ENCODE measurements at regions not wholly inside any gene's neighbourhood (a gene's known extent, or its start where the extent isn't known, plus 50 kb on each side); places are given as distances from the start of the nearest gene placed in this dataset.

DNA sequence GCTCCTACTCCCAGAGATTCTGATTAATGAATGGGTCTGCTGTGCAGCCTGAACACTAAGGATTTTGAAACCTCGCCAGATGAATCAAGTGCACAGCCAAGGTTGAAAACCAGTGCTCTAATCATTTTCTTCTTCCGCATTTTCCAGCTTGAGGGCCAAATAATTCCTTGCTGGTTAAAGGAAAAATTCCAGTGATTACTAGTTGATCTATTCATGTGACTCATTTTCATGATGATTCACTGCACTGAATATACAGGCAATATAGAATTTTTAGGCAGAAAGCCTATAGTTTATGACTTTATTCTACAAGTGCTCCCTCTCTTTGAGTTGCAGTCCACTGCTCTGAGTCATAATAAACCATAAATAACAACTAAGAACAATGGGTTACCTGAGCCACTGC, 80.6 kb upstream of the PROKR2 start:
- intact Hi-C loops (cut with micrococcal nuclease) = no loop called here
- H3K27me3 ChIP-seq (ENCODE audit: control insufficient read depth in 2 of 2, insufficient read depth in 2 of 2, low read length in 2 of 2) = no peaks in the 10 kb centered on the region

DNA sequence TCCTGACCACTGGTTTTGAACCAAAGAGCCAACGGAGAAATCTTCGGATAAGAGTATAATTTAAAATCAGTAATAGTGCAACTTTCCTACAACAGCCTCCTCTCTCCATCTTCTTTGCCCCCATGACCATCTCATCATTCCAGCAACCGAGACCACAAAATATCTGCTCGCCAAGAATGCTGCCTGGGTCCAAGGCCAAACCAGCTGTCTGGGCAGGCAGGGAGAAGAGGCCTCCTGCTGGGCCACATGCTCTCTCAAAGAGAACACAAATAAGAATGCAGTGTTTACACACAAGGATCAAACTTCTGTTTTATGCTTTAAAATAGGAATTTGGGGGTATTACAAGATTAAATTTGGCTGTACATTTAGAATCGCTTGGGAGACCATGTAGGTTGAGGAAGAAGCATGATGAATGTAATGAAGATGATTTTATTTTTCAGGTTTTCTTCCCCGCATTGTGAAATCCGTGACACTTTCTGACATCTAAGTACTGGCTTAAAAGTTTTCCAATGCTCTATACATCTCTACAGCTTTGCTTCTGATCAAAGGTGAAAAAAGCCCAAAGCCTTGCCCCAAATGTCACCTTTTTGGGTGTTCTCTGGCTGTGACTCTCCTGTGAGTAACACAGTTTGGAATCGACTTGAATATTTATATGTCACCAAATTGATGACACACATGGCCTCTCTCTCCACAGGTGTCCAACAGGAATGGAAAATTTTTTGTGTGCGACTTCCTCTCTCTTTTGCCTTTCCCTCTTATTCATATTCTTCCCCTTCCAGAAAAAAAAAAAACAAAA, 79.4 kb upstream of the PROKR2 start:
- H3K9me3 Mint-ChIP-seq = peaks cover 0 to 3% (median 1%) of the 10 kb centered on the region in 7 donors
- H3K27ac Mint-ChIP-seq = no peak overlapping the region
- no peaks in the 10 kb centered on the region for H3K9me3 ChIP-seq (replicated peaks in 1 of 2; ENCODE audit: control insufficient read depth in 1 of 2, insufficient read depth in 1 of 2, low read length in 2 of 2)
- H3K4me1 Mint-ChIP-seq = no peaks in the 10 kb centered on the region
- peaks cover 6 to 11% (median 9%) of the 10 kb centered on the region in 3 donors for H3K27me3 Mint-ChIP-seq (ENCODE audit: low read depth in 3 of 3)
- H3K36me3 Mint-ChIP-seq = no peaks in the 10 kb centered on the region
- H3K4me3 Mint-ChIP-seq = no peak overlapping the region
- WGBS (ENCODE audit: insufficient coverage) = 92% methylated on average over 4 of the region's 9 CpGs
- no peak overlapping the region for H3K27ac ChIP-seq (ENCODE audit: low read depth in 1 of 2, low read length in 2 of 2)
- no peaks in the 10 kb centered on the region for H4K20me1 ChIP-seq (ENCODE audit: insufficient read depth, low read length)
- no peak for TF ChIP-seq CTCF (IDR thresholded peaks at IDR 0.05)
- H3K4me1 ChIP-seq (ENCODE audit: control insufficient read depth in 1 of 2, insufficient read depth in 2 of 2, low read length in 2 of 2) = no peaks in the 10 kb centered on the region
- no peaks in the 10 kb centered on the region for H3K36me3 ChIP-seq (replicated peaks in 1 of 2; ENCODE audit: control insufficient read depth in 1 of 2, insufficient read depth in 2 of 2, low read length in 2 of 2)
- H3K4me2 ChIP-seq (replicated peaks; ENCODE audit: extremely low read depth, low read length, poor library complexity, severe bottlenecking) = no peak overlapping the region
- DNase-seq = no peak
- no peak overlapping the region for H3K4me3 ChIP-seq (replicated peaks in 1 of 3; ENCODE audit: low read depth in 2 of 3, low read length in 3 of 3)
- H3K79me2 ChIP-seq (ENCODE audit: insufficient read depth, low read length) = no peaks in the 10 kb centered on the region
- no peak overlapping the region for H2AFZ ChIP-seq (ENCODE audit: insufficient read depth, low read depth, low read length, poor library complexity, severe bottlenecking)
- H3K27me3 ChIP-seq (ENCODE audit: control insufficient read depth in 2 of 2, insufficient read depth in 2 of 2, low read length in 2 of 2) = peaks cover 0 to under 1% of the 10 kb centered on the region in 2 donors
- H3K9ac ChIP-seq (ENCODE audit: insufficient read depth, low read length, poor library complexity, severe bottlenecking) = no peak overlapping the region
- intact Hi-C loops (cut with micrococcal nuclease) = no loop called here

More for the DNA sequence above, 80.6 kb upstream of the PROKR2 start:
- WGBS (ENCODE audit: insufficient coverage) = 100% methylated on average over 1 of the region's 2 CpGs
- Histone ChIP-seq H3K9me3 (replicated peaks in 1 of 2; ENCODE audit: control insufficient read depth in 1 of 2, insufficient read depth in 1 of 2, low read length in 2 of 2) (no peaks in the 10 kb centered on the region), H3K27ac (ENCODE audit: low read depth in 1 of 2, low read length in 2 of 2) (no peak overlapping the region), H3K4me3 (replicated peaks in 1 of 3; ENCODE audit: low read depth in 2 of 3, low read length in 3 of 3) (no peak overlapping the region), H3K4me1 (ENCODE audit: control insufficient read depth in 1 of 2, insufficient read depth in 2 of 2, low read length in 2 of 2) (no peaks in the 10 kb centered on the region), H3K36me3 (replicated peaks in 1 of 2; ENCODE audit: control insufficient read depth in 1 of 2, insufficient read depth in 2 of 2, low read length in 2 of 2) (no peaks in the 10 kb centered on the region), H3K9ac (ENCODE audit: insufficient read depth, low read length, poor library complexity, severe bottlenecking) (no peak overlapping the region), H3K79me2 (ENCODE audit: insufficient read depth, low read length) (no peaks in the 10 kb centered on the region), H2AFZ (ENCODE audit: insufficient read depth, low read depth, low read length, poor library complexity, severe bottlenecking) (no peak overlapping the region), H3K4me2 (replicated peaks; ENCODE audit: extremely low read depth, low read length, poor library complexity, severe bottlenecking) (no peak overlapping the region), H4K20me1 (ENCODE audit: insufficient read depth, low read length) (no peaks in the 10 kb centered on the region)
- Mint-ChIP-seq H3K4me1 (no peaks in the 10 kb centered on the region), H3K4me3 (no peak overlapping the region), H3K27ac (no peak overlapping the region), H3K27me3 (ENCODE audit: low read depth in 3 of 3) (peaks cover 0 to 8% (median 3%) of the 10 kb centered on the region in 3 donors), H3K9me3 (peaks cover 0 to 3% (median 1%) of the 10 kb centered on the region in 7 donors), H3K36me3 (no peaks in the 10 kb centered on the region)
- no peak for TF ChIP-seq CTCF (IDR thresholded peaks at IDR 0.05)
- DNase-seq = no peak
